Panc1 (cell line): ENCODE measurements at regions not wholly inside any gene's neighbourhood (a gene's known extent, or its start where the extent isn't known, plus 50 kb on each side); places are given as distances from the start of the nearest gene placed in this dataset.

Experiments
- ATAC-seq: fragments of 200-7000 bp; cut with Tn5 transposase; 2 replicates; pipeline ENCODE4 v1.9.1; 2020; ENCODE audit warnings: mild to moderate bottlenecking, moderate library complexity
- BruUV-seq: library from RNA; stranded (reverse); fragments of 400-500 nt; replicated peaks from 2 replicates; lab custom pipeline; 2021; lab: Mats Ljungman, UMichigan
- CTCF ChIA-PET: fragments of 300-600 bp; sonication (Branson Sonifier 250); formaldehyde crosslinking; loops from one replicate; lab custom pipeline; 2022; ENCODE audit warnings: antibody characterized with exemption; lab: Charles Lee
- POLR2A ChIA-PET: fragments of 300-600 bp; sonication (Branson Sonifier 250); formaldehyde crosslinking; loops from one replicate; lab custom pipeline; 2022; ENCODE audit warnings: antibody characterized with exemption; lab: Charles Lee
- DNase-seq: peaks from one replicate; pipeline ENCODE4 v3.0.0-alpha.2; 2010; ENCODE audit warnings: low read depth, low spot score
- H3K27ac ChIP-seq: 2 replicates; pipeline ENCODE4 v1.5.1; 2011; ENCODE audit warnings: mild to moderate bottlenecking, low read length, inconsistent platforms
- H3K27me3 ChIP-seq: fragments of 200-500 bp; sonication (Bioruptor generic); 2 replicates; pipeline ENCODE4 v1.6.0; 2014; ENCODE audit warnings: low read length, inconsistent platforms; ENCODE audit not compliant: control insufficient read depth, insufficient read depth
- H3K36me3 ChIP-seq: fragments of 200-500 bp; sonication (Bioruptor generic); 2 replicates; pipeline ENCODE4 v1.5.1; 2014; ENCODE audit warnings: inconsistent platforms, mild to moderate bottlenecking, low read length, moderate library complexity; ENCODE audit not compliant: control insufficient read depth, insufficient read depth
- H3K4me1 ChIP-seq: 2 replicates; pipeline ENCODE4 v1.5.1; 2011; ENCODE audit warnings: inconsistent platforms, mild to moderate bottlenecking, low read length, moderate library complexity; ENCODE audit not compliant: control insufficient read depth, insufficient read depth
- H3K4me3 ChIP-seq, 2 experiments: 2 replicates each; pipeline ENCODE4 v1.5.1; 2011 to 2012; ENCODE audit warnings: low read depth in 2 of 2, low read length in 2 of 2, mild to moderate bottlenecking in 2 of 2, inconsistent platforms in 1 of 2, moderate library complexity in 1 of 2
- H3K9me3 ChIP-seq: fragments of 200-500 bp; sonication (Bioruptor generic); 2 replicates; pipeline ENCODE4 v1.5.1; 2014; ENCODE audit warnings: low read depth, mild to moderate bottlenecking, inconsistent platforms, low read length, moderate library complexity; ENCODE audit not compliant: control insufficient read depth, insufficient read depth
- POLR2AphosphoS5 ChIP-seq: IDR thresholded peaks from 2 replicates; pipeline ENCODE4 v1.6.1; 2012; ENCODE audit warnings: mild to moderate bottlenecking, low read depth, low read length, moderate library complexity
- SIN3A ChIP-seq: IDR thresholded peaks from 2 replicates; pipeline ENCODE4 v1.6.1; 2012; ENCODE audit warnings: low read depth, mild to moderate bottlenecking, low read length, moderate library complexity, borderline replicate concordance; ENCODE audit not compliant: insufficient read depth
- TCF7L2 ChIP-seq: IDR thresholded peaks from 2 replicates; pipeline ENCODE4 v1.6.1; 2011; ENCODE audit warnings: mild to moderate bottlenecking, low read depth, low read length, inconsistent platforms
- in situ Hi-C: cut with HindIII; loops from 2 replicates; pipeline ENCODE4 v1.10.0; 2016; ENCODE audit warnings: low sequenced_read_pairs, low pct_unique_long_range_greater_than_20kb
- intact Hi-C: fragments of 100-400 bp; cut with micrococcal nuclease; formaldehyde crosslinking; loops from one replicate; pipeline ENCODE4 v1.10.0; 2022; ENCODE audit not compliant: unreplicated experiment
- TF ChIP-seq, protein P1 (sequence below): fragments of 450-650 bp; IDR thresholded peaks from 2 replicates; pipeline ENCODE4 v1.5.1; 2017; ENCODE audit warnings: mild to moderate bottlenecking
- TF ChIP-seq, protein P2 (sequence below), 2 experiments: IDR thresholded peaks; 2 replicates each; pipeline ENCODE4 v1.6.1; 2011 to 2012; ENCODE audit warnings: low read depth in 2 of 2, control low read depth in 1 of 2, low read length in 1 of 2, mild to moderate bottlenecking in 1 of 2, moderate library complexity in 1 of 2; ENCODE audit not compliant: insufficient read depth in 1 of 2

DNA sequence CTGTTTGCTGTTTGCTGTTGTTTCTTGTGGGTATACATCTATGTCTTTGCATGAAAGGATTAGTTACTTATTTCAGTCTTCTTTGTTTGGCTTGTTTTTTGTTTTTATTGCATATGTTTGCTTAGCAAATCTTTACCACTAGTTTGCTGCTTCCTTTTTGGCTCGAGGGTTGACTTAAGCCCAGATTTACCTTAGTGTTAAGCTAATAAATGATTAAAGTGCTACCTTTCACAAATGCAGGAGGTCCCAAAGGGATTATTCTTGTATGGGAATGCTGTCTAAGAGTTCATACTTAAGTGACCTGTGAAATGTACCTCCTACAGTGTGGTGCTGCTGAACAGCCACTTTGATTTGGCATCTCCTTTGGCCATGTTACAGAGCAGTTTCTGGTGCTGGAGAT is 273.5 kb upstream of the NPY start:
- CTCF ChIA-PET: no interaction called here
- no TSS peak for BruUV-seq
- intact Hi-C loops: no loop called here
- POLR2A ChIA-PET: no interaction called here
- no peak overlapping the region for H3K4me3 ChIP-seq
- ATAC-seq (no peak), DNase-seq (no peak)
- H3K4me1 ChIP-seq: no peaks in the 10 kb centered on the region
- TF ChIP-seq POLR2AphosphoS5: no peak
- no peak for TF ChIP-seq TCF7L2
- TF ChIP-seq, protein P1, sequence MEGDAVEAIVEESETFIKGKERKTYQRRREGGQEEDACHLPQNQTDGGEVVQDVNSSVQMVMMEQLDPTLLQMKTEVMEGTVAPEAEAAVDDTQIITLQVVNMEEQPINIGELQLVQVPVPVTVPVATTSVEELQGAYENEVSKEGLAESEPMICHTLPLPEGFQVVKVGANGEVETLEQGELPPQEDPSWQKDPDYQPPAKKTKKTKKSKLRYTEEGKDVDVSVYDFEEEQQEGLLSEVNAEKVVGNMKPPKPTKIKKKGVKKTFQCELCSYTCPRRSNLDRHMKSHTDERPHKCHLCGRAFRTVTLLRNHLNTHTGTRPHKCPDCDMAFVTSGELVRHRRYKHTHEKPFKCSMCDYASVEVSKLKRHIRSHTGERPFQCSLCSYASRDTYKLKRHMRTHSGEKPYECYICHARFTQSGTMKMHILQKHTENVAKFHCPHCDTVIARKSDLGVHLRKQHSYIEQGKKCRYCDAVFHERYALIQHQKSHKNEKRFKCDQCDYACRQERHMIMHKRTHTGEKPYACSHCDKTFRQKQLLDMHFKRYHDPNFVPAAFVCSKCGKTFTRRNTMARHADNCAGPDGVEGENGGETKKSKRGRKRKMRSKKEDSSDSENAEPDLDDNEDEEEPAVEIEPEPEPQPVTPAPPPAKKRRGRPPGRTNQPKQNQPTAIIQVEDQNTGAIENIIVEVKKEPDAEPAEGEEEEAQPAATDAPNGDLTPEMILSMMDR: no peak
- no peak for TF ChIP-seq SIN3A
- TF ChIP-seq, protein P2, sequence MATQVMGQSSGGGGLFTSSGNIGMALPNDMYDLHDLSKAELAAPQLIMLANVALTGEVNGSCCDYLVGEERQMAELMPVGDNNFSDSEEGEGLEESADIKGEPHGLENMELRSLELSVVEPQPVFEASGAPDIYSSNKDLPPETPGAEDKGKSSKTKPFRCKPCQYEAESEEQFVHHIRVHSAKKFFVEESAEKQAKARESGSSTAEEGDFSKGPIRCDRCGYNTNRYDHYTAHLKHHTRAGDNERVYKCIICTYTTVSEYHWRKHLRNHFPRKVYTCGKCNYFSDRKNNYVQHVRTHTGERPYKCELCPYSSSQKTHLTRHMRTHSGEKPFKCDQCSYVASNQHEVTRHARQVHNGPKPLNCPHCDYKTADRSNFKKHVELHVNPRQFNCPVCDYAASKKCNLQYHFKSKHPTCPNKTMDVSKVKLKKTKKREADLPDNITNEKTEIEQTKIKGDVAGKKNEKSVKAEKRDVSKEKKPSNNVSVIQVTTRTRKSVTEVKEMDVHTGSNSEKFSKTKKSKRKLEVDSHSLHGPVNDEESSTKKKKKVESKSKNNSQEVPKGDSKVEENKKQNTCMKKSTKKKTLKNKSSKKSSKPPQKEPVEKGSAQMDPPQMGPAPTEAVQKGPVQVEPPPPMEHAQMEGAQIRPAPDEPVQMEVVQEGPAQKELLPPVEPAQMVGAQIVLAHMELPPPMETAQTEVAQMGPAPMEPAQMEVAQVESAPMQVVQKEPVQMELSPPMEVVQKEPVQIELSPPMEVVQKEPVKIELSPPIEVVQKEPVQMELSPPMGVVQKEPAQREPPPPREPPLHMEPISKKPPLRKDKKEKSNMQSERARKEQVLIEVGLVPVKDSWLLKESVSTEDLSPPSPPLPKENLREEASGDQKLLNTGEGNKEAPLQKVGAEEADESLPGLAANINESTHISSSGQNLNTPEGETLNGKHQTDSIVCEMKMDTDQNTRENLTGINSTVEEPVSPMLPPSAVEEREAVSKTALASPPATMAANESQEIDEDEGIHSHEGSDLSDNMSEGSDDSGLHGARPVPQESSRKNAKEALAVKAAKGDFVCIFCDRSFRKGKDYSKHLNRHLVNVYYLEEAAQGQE (IDR thresholded peaks at IDR 0.05; ENCODE audit: insufficient read depth in 1 of 2, low read depth in 2 of 2, low read length in 1 of 2): no peak
- no peaks in the 10 kb centered on the region for H3K9me3 ChIP-seq
- no peaks in the 10 kb centered on the region for H3K27me3 ChIP-seq
- in situ Hi-C loops: no loop called here
- H3K36me3 ChIP-seq: no peaks in the 10 kb centered on the region
- no peak overlapping the region for H3K27ac ChIP-seq

DNA sequence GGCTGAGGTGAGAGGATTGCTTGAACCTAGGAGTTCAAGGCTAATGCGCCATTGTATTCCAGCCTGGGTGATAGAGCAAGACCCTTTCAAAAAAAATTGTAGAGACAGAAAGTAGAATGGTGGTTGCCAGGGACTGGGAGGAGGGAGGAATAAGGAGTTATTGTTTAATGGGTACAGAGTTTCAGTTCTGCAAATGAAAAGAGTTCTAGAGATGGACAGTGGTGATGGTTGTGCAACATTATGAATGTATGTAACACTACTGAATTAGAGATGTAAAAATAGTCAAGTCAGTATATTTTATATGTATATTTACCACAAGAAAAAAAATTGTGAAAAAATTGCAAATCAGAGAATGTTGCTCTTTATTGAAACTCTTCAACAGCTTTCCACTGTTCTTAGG is 266.5 kb upstream of the NPY start:
- TF ChIP-seq, protein P1: no peak
- TF ChIP-seq TCF7L2 (no peak), SIN3A (no peak), POLR2AphosphoS5 (no peak)
- TF ChIP-seq, protein P2 (IDR thresholded peaks at IDR 0.05; ENCODE audit: insufficient read depth in 1 of 2, low read depth in 2 of 2, low read length in 1 of 2): no peak

More for the DNA sequence above, 266.5 kb upstream of the NPY start:
- in situ Hi-C loops (no loop called here), intact Hi-C loops (no loop called here)
- Histone ChIP-seq H3K4me3 (no peak overlapping the region), H3K27ac (no peak overlapping the region), H3K27me3 (no peaks in the 10 kb centered on the region), H3K9me3 (no peaks in the 10 kb centered on the region), H3K36me3 (no peaks in the 10 kb centered on the region), H3K4me1 (no peaks in the 10 kb centered on the region)
- BruUV-seq: no TSS peak
- CTCF ChIA-PET: no interaction called here
- DNase-seq (no peak), ATAC-seq (no peak)
- POLR2A ChIA-PET: no interaction called here
